HG02840 (cell line): ENCODE measurements at regions not wholly inside any gene's neighbourhood (a gene's known extent, or its start where the extent isn't known, plus 50 kb on each side); places are given as distances from the start of the nearest gene placed in this dataset.

Experiments used
- ATAC-seq: cut with Tn5 transposase; IDR thresholded peaks from one replicate; pipeline ENCODE4 v1.9.1; 2021; ENCODE audit warnings: mild to moderate bottlenecking, moderate library complexity, moderate number of reproducible peaks; ENCODE audit not compliant: unreplicated experiment, low FRiP score

DNA sequence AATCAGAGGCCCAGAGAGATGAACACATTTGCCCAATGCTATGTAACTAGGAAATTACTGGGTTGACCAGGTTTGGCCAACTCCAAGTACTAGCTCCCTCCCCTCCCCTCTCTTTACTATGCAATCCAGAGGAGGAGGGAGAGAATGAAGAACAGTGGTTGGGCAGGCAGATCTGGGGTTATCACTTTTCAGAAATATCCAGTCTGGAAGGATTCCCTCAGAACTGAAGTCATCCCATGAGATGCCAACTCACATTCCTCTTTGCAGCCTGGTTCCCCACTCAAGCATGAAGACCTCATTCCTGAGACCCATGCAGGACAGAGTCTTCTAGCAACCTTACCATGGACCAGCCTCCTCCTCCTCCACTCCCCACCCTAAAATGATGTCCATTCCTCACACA is 201.1 kb downstream of the TLE3 start:
- no peak for ATAC-seq

DNA sequence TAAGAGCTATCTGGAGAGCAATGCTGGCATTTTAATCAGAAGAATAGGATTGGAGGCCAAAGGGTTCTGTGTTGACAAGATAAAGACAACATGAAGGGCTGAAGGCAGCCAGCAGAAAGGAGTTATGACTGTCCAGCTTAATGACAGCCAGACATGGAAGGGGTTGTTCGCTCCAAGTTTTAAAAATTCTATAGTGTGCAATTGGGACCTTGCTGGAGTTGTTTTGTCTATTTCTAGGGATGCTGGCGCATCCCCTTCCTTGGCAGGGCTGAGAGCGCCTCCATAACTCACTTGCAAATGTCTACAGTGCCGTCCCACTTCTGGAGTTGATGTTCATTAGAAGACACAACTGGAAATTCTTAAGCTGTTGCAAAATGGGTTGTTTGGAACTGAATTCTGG is 200.7 kb downstream of the TLE3 start:
- ATAC-seq: no peak

GRCh38 chr15:69897471-69898237 is 200.1 kb downstream of the TLE3 start:
- ATAC-seq: no peak

DNA sequence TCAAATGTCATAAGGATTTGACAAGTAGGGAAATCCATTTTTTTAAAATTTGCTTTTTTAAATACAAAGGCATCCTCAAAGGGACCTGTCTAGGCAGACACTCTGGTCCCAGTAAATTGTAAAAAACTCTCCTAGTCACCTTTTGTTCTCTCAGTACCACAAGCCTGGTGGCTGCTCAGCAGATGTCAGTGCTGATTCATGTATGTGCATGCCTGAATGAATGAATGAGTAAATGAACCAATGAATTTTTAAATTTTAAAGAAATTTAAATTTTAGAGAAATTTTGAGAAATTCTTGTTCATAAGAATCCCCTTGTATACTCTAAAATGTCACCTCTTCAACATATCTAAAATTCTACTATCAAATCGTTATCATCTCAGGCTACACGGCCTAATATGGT is 199.5 kb downstream of the TLE3 start:
- no peak for ATAC-seq

DNA sequence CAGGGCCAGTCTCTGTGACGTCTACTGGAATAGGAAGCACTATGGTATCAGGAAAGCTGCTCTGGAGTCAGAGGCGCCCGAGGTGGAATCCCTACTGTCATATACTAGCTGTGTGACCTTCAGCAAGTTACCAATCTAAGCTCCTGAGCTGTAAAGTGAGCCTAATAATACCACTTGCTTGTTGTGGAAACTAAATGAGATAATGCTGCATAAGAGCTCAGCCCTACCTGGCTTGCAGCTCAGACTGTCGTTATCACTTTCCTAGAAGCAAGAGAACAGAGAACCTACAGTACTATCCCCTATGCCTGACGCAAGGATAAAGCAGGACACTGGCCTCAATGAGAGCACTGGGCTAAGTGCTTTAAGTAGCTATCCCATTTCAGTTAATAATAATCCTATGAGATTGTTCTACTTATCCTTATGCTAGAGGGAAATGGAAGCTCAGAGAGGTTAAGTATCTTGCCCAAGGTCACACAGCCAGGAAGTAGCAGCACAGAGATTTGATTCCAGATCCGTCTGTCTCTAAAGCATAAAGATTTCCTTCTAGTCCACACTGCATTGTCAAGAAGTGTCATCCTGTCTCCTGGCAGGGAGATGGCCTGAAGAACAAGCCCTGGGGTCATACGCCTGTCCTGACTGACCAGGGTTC is 195.2 kb downstream of the TLE3 start:
- ATAC-seq: no peak

DNA sequence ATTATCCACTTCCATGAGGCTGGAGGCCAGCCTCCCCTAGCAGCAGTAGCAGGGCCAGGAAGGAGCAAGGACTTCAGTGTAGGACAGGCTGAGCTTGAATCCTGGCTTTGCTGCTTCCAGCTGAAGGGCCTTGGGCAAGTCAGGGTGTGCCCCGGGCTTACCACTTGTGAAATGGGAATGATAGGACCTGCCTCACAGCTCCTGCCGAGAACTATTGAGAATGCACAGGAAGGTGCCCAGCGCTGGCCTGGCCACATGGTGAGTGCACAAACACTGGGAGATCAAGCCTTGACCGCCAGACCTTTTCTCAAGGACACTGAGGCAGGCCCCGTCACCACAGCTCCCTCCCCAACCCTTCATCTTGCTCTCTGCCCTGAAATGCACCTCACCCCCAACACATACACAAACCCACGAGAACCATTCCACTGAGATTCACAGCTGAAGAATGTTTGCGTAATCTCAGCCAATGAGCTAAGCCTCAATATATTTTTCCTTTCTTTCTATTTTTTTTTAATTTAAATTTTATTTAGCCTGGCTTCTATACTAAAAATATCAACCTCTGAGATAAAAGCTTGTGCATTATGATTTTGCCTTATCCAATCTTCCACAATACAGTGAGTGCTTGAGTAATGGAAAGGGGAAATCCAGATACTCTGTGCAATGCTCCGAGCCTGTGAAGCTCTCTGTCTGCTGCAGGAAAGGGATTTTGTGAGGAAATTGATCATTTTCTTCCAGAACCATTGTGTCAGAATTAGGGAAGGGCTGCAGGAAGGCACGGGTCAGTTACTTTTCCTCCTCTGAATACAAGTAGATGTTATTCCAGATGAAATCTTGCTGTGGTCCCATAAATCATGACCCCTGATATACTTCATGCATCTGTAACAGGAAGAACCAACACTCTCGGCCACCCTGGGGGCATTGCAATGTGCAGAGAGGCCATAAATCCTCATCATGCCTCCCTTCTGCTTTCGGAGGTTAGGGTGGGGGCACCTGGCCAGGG is 193.9 kb downstream of the TLE3 start:
- no peak for ATAC-seq

DNA sequence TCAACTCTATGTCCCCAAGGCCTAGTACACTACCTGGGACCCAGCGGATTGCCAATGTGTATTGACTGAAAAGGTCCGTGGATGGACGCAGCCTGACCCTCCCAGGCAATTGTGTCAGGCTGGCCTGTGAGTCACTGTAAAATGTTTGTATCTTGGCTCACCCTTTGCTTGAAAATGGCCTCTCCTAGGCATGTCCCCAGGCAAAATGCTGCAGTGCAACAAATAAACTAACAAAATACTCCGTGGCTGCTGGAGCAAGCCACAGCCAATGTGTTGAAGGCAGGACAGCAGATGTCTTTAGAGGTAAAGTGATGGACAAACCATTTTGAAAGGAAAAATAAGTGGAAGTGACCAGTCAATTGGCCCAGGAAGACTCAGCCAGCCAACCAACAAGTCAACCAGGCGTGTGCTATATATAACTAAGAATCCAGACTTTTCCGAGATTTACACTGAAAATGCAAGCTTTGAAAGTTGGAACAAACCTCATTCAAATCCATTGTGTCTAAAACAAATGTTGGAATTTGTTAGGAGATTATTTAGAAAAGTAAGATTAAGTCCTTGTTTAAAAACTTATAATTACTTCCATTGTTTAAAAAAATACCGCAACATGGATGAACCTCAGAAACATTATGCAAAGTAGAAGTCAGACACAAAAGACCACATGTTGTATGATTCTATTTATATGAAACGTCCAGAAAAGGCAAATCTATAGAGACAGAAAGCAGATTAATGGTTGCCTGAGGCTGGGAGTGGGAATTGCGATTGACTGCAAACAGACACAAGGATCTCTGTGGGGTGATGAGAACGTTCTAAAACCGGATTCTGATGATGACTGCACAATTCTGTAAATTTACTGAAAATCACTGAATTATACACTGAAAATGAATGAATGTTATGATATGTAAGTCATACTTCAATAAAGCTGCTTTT is 191.2 kb downstream of the TLE3 start:
- no peak for ATAC-seq

GRCh38 chr15:69908060-69908459 is 189.7 kb downstream of the TLE3 start:
- no peak for ATAC-seq

GRCh38 chr15:69908590-69909420 is 188.9 kb downstream of the TLE3 start:
- ATAC-seq: no peak

GRCh38 chr15:69909719-69910444 is 187.8 kb downstream of the TLE3 start:
- ATAC-seq: no peak

GRCh38 chr15:69910514-69910913 is 187.2 kb downstream of the TLE3 start:
- no peak for ATAC-seq

DNA sequence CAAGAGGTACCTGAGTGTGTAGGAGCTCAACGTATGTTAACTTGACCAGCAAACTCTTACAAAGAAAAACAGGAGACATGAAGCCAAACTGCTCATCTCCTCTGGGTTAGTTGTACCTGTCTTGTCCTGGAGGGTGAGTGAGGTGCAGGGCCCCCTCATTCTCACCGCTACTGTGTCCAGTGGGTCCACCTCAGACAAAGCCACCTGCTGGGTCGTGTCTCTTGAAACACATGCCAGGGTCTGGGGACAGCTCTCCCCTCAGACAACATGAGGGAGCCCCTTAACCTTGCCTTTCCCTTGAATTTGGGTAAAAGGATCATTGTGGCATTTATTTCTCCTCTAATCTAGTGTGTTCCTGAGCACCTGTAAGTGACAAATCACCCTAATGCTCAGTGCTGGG is 185.6 kb downstream of the TLE3 start:
- no peak for ATAC-seq

- ATAC-seq: no peak
Observed at GRCh38 chr15:69914040-69914439, 183.7 kb downstream of the TLE3 start.

- no peak for ATAC-seq
Observed at GRCh38 chr15:69914960-69915359, 182.8 kb downstream of the TLE3 start.

GRCh38 chr15:69916169-69916785 is 181.4 kb downstream of the TLE3 start:
- ATAC-seq: no peak

DNA sequence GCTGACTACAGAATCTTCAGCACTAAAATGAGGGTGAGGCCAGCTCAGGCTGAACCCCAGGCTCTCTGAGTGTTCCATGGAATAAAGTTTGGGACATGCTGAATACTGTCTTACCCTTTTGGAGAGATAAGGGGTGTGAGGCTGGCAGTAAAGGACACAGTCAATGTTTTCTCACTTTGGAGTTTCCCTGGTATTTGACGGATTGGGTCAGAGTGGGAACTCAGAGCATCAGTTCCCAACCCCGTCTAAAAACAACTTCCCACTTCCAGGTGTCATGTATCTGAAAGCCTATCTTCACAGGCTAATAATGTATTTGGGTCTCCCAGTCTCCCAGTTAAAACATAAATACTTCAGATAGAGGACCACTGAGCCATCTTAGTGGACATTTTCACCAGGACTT is 180.7 kb downstream of the TLE3 start:
- no peak for ATAC-seq

DNA sequence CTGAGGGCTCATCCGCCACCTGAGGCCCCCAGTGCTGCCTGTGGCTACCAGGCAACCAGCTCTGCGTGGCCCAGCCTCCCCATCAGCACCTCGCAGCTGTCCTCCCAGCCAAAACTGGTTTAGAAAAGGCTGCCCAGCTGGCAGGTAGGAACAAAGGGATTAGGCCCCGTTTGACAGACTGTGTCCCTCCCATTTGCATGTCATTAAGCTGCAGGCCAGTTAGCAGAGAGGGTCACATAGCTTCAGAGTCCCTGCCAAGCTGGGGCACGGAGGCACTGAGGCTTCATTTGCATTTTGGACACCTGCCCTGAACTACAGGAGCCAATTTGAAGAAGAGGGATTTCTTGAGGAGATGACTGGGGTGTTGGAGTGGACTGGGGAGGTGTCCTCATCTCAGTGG is 177.9 kb downstream of the TLE3 start:
- no peak for ATAC-seq

DNA sequence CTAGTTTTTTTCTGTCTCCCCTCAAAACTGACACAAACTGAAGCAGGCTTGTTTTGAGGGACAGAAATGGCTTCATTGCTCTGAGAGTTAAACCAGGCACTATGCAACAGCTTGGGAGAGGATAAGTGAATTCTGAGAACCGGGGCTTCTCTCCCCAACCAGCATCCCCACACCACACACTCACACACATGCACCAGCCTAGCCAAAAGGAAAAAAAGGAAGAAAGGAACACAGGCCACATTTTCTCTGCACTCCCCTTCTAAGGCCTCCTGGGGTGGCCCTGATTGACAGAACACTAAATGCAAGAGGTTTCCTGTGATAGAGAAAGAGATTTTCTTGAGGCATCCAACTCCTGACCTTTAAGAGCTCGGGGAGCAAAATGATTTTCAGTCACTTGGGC is 177.5 kb downstream of the TLE3 start:
- no peak for ATAC-seq
